SU-DHL-6 (cell line): ENCODE measurements at regions not wholly inside any gene's neighbourhood (a gene's known extent, or its start where the extent isn't known, plus 50 kb on each side); places are given as distances from the start of the nearest gene placed in this dataset.
A peak's percentile ranks its signal among the peaks of the same experiment; 100 is the strongest.

ENCODE experiments used
- H2AFZ ChIP-seq: fragments of 200-600 bp; sonication (generic); 2 replicates; pipeline ENCODE4 v1.6.1; 2014; ENCODE audit warnings: low read depth, mild to moderate bottlenecking, moderate library complexity, mixed read lengths, antibody characterized with exemption, low read length; ENCODE audit not compliant: severe bottlenecking
- H3F3A ChIP-seq: fragments of 200-600 bp; shearing (Covaris generic); 2 replicates; pipeline ENCODE4 v1.6.0; 2016; ENCODE audit warnings: antibody characterized with exemption, mild to moderate bottlenecking; ENCODE audit not compliant: insufficient read depth
- H3K27ac ChIP-seq: fragments of 200-600 bp; sonication (generic); 2 replicates; pipeline ENCODE4 v1.5.1; 2016; ENCODE audit warnings: low read depth, mild to moderate bottlenecking, low read length, moderate library complexity, mixed read lengths
- H3K27me3 ChIP-seq: fragments of 200-600 bp; sonication (generic), shearing (Covaris generic); 2 replicates; pipeline ENCODE4 v1.6.0; 2014; ENCODE audit warnings: mild to moderate bottlenecking, low read length
- H3K36me3 ChIP-seq: fragments of 200-600 bp; sonication (generic); 2 replicates; pipeline ENCODE4 v1.6.1; 2014; ENCODE audit warnings: mild to moderate bottlenecking, low read length, mixed read lengths
- H3K4me2 ChIP-seq: fragments of 300-600, 200-600 bp; shearing (Covaris generic), sonication (generic); 2 replicates; pipeline ENCODE4 v1.6.0; 2014; ENCODE audit warnings: low read length, low read depth, mild to moderate bottlenecking; ENCODE audit not compliant: poor library complexity, severe bottlenecking
- H3K4me3 ChIP-seq: fragments of 200-600 bp; sonication (generic); 2 replicates; pipeline ENCODE4 v1.5.1; 2014; ENCODE audit warnings: antibody characterized with exemption, low read length, mild to moderate bottlenecking, mixed read lengths; ENCODE audit not compliant: insufficient read depth, poor library complexity, severe bottlenecking
- H3K79me2 ChIP-seq: fragments of 200-600 bp; sonication (generic); 2 replicates; pipeline ENCODE4 v1.6.1; 2014; ENCODE audit warnings: mild to moderate bottlenecking, low read length, moderate library complexity; ENCODE audit not compliant: insufficient read depth
- H3K9ac ChIP-seq: fragments of 200-600 bp; sonication (generic); 2 replicates; pipeline ENCODE4 v1.7.0; 2014; ENCODE audit warnings: mild to moderate bottlenecking, low read length
- H3K9me2 ChIP-seq: fragments of 200-600 bp; sonication (generic); replicated peaks from 2 replicates; pipeline ENCODE4 v1.6.1; 2014; ENCODE audit warnings: low read length; ENCODE audit not compliant: insufficient read depth
- H3K9me3 ChIP-seq: fragments of 200-600 bp; sonication (generic); 2 replicates; pipeline ENCODE4 v1.6.1; 2014; ENCODE audit warnings: low read length, mixed read lengths; ENCODE audit not compliant: insufficient read depth
- H4K20me1 ChIP-seq: fragments of 200-600 bp; sonication (generic); 2 replicates; pipeline ENCODE4 v1.6.1; 2014; ENCODE audit warnings: low read depth, mild to moderate bottlenecking, antibody characterized with exemption, low read length, moderate library complexity, mixed read lengths
- EZH2phosphoT487 ChIP-seq: fragments of 200-600 bp; sonication (generic), shearing (Covaris generic); conservative IDR thresholded peaks from 2 replicates; pipeline ENCODE4 v1.6.1; 2018; ENCODE audit warnings: mild to moderate bottlenecking, antibody characterized with exemption, low read length, moderate library complexity, mixed read lengths
- TF ChIP-seq, protein P1 (sequence below): fragments of 200-600 bp; sonication (generic); IDR thresholded peaks from one replicate; pipeline ENCODE4 v1.5.1; 2017; ENCODE audit warnings: antibody characterized with exemption, mild to moderate bottlenecking, low read length, moderate library complexity; ENCODE audit not compliant: insufficient read depth, poor library complexity, severe bottlenecking

- H4K20me1 ChIP-seq, result no peaks in the 10 kb centered on the region
- H3K4me2 ChIP-seq, result no peak overlapping the region
- no peaks in the 10 kb centered on the region for H3F3A ChIP-seq
- TF ChIP-seq, protein P1, sequence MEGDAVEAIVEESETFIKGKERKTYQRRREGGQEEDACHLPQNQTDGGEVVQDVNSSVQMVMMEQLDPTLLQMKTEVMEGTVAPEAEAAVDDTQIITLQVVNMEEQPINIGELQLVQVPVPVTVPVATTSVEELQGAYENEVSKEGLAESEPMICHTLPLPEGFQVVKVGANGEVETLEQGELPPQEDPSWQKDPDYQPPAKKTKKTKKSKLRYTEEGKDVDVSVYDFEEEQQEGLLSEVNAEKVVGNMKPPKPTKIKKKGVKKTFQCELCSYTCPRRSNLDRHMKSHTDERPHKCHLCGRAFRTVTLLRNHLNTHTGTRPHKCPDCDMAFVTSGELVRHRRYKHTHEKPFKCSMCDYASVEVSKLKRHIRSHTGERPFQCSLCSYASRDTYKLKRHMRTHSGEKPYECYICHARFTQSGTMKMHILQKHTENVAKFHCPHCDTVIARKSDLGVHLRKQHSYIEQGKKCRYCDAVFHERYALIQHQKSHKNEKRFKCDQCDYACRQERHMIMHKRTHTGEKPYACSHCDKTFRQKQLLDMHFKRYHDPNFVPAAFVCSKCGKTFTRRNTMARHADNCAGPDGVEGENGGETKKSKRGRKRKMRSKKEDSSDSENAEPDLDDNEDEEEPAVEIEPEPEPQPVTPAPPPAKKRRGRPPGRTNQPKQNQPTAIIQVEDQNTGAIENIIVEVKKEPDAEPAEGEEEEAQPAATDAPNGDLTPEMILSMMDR, result no peak
- no peak for TF ChIP-seq EZH2phosphoT487
- H3K4me3 ChIP-seq, result no peak overlapping the region
- no peaks in the 10 kb centered on the region for H3K79me2 ChIP-seq
- H2AFZ ChIP-seq, result no peak overlapping the region
- no peaks in the 10 kb centered on the region; the same call in 1 of the 2 replicates for H3K36me3 ChIP-seq
- no peaks in the 10 kb centered on the region for H3K27me3 ChIP-seq
- no peaks in the 10 kb centered on the region for H3K9me2 ChIP-seq
- H3K27ac ChIP-seq, result no peak overlapping the region
- no peak overlapping the region for H3K9ac ChIP-seq
- peaks cover 5% of the 10 kb centered on the region; the same call in 1 of the 2 replicates for H3K9me3 ChIP-seq
These were observed 869.1 kb downstream of the KCNT2 start for GRCh38 chr1:195738966-195739650.

DNA sequence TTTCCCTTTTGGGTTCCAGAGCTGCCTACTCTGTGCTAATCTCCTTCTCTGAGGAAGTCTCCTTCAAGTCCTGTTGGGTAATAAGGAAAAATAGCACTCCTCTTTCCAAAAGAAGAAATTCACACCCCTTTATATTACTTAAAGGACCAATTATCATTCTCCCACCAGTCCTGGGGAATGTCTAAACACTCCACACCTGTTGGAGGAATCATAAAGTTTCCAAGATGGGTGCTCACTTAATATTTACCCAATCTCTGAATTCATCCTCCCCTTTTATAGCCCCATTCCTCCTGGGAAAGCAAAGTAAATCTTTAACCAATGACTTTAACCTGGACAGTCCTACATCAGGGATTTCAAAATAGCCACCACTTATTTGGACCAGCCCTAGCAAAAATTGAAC is 873.1 kb downstream of the KCNT2 start:
- Histone ChIP-seq H3K9me3 (no peaks in the 10 kb centered on the region), H3K36me3 (no peaks in the 10 kb centered on the region), H2AFZ (no peak overlapping the region), H3K27me3 (no peaks in the 10 kb centered on the region), H3K27ac (no peak overlapping the region), H3K79me2 (no peaks in the 10 kb centered on the region), H3K9ac (no peak overlapping the region), H3F3A (no peaks in the 10 kb centered on the region; the same call in 1 of the 2 replicates), H3K4me2 (no peak overlapping the region), H3K4me3 (no peak overlapping the region), H3K9me2 (no peaks in the 10 kb centered on the region), H4K20me1 (no peaks in the 10 kb centered on the region)
- no peak for TF ChIP-seq EZH2phosphoT487
- TF ChIP-seq, protein P1, result no peak

DNA sequence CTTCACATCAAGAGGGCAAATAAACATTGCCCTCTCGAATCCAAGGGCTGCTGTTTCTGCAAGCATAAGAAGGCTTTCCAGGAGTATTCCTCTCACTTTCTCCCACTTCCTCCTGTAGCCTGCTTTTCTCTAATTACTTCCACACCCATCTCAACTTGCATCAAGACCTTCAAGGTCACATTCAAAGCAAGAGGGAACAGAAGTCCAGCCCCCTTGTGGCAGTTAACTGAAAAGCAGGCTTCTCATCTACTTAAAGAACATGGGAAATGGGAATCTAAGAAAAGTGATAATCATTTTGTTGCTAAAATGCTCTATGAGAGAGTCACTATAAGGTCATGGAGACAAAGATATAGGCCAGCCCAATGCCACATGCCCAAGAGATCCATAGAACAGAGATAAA is 874.4 kb downstream of the KCNT2 start:
- H3K4me3 ChIP-seq, result no peak overlapping the region
- no peaks in the 10 kb centered on the region; the same call in 1 of the 2 replicates for H3F3A ChIP-seq
- TF ChIP-seq EZH2phosphoT487, result no peak
- TF ChIP-seq, protein P1, result peak; percentile 65
- no peak overlapping the region for H3K27ac ChIP-seq
- no peak overlapping the region for H3K4me2 ChIP-seq
- no peaks in the 10 kb centered on the region for H3K27me3 ChIP-seq
- no peak overlapping the region for H3K9ac ChIP-seq
- H3K9me3 ChIP-seq, result no peaks in the 10 kb centered on the region
- H3K9me2 ChIP-seq, result no peaks in the 10 kb centered on the region
- no peaks in the 10 kb centered on the region for H3K36me3 ChIP-seq
- H3K79me2 ChIP-seq, result no peaks in the 10 kb centered on the region
- H4K20me1 ChIP-seq, result no peaks in the 10 kb centered on the region
- H2AFZ ChIP-seq, result peak overlapping the region; percentile 78
